GM12892 (cell line): ENCODE measurements at regions not wholly inside any gene's neighbourhood (a gene's known extent, or its start where the extent isn't known, plus 50 kb on each side); places are given as distances from the start of the nearest gene placed in this dataset.

ENCODE experiments used
- POLR2A ChIP-seq: IDR thresholded peaks from 2 replicates; pipeline ENCODE4 v1.6.1; 2011; ENCODE audit warnings: low read depth, low read length, control low read depth
- POLR2AphosphoS5 ChIP-seq: IDR thresholded peaks from 2 replicates; pipeline ENCODE4 v1.6.1; 2011; ENCODE audit warnings: low read depth, low read length, control low read depth

DNA sequence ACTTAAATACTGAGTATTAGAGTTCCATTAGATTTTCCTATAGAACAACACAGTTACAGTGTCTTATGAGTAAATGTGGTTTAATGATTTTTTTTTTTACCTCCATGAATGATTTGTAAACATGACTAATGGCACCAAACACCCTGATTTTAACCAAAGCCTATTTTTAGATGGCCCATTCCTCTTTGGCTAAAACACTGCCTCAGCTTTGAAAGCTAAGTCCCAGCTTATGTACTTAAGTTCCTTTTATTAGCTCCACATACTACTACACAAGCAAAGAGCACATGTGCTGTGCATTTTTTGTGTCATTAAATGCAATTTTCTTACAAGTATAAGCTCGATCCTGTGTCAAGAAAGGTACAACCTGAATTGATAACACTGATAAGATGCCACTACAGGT, 575.6 kb upstream of the PITX2 start:
- no peak for TF ChIP-seq POLR2A
- no peak for TF ChIP-seq POLR2AphosphoS5
